Osteocyte (in vitro differentiated cells): ENCODE measurements at regions not wholly inside any gene's neighbourhood (a gene's known extent, or its start where the extent isn't known, plus 50 kb on each side); places are given as distances from the start of the nearest gene placed in this dataset.

Experiments
- DNase-seq: peaks from one replicate; pipeline ENCODE4 v3.0.0; 2021; ENCODE audit warnings: mixed read lengths; ENCODE audit not compliant: unreplicated experiment; ENCODE audit errors: extremely low spot score
- H3K27ac Mint-ChIP-seq: one replicate; pipeline ENCODE4 v1.8.0; 2021; ENCODE audit warnings: mild to moderate bottlenecking, mixed read lengths; ENCODE audit not compliant: unreplicated experiment
- H3K27me3 Mint-ChIP-seq: one replicate; pipeline ENCODE4 v1.8.0; 2021; ENCODE audit warnings: mixed read lengths; ENCODE audit not compliant: unreplicated experiment
- H3K36me3 Mint-ChIP-seq: one replicate; pipeline ENCODE4 v1.8.0; 2021; ENCODE audit warnings: mixed read lengths; ENCODE audit not compliant: unreplicated experiment
- H3K4me1 Mint-ChIP-seq: one replicate; pipeline ENCODE4 v1.8.0; 2021; ENCODE audit warnings: mixed read lengths; ENCODE audit not compliant: unreplicated experiment
- H3K4me3 Mint-ChIP-seq: one replicate; pipeline ENCODE4 v1.8.0; 2021; ENCODE audit warnings: mild to moderate bottlenecking, moderate library complexity, mixed read lengths; ENCODE audit not compliant: unreplicated experiment
- H3K9me3 Mint-ChIP-seq: one replicate; pipeline ENCODE4 v1.8.0; 2021; ENCODE audit warnings: mixed read lengths; ENCODE audit not compliant: unreplicated experiment
- TF ChIP-seq, protein P1 (sequence below): fragments of 200-600 bp; sonication (generic); IDR thresholded peaks from 2 replicates; pipeline ENCODE4 v1.5.0; 2021; ENCODE audit warnings: antibody characterized with exemption, mild to moderate bottlenecking, moderate library complexity

DNA sequence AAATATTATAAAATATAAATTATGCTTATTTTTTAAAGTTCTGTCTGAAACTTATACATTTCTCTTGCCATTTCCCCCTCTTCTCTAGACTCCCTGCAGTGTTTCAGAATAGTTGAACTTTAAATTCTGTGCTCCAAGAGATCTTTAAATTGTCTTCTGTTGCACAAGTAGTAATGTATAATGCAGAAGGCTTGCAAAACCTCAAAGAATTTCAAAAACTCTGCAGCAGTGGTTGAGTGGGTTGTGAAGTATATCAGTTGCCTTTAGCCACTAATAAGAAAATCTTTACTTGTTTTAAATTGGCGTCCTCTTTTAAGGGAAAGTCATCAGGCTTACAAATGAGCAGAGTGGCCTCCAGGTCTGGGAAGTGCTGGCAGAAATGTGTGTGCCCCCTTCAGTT, 1153.3 kb upstream of the PABPC4L start:
- Mint-ChIP-seq H3K4me1 (peaks cover 15% of the 10 kb centered on the region), H3K27me3 (no peaks in the 10 kb centered on the region), H3K36me3 (no peaks in the 10 kb centered on the region), H3K27ac (no peak overlapping the region), H3K9me3 (peaks cover 6% of the 10 kb centered on the region), H3K4me3 (no peak overlapping the region)
- no peak for DNase-seq
- TF ChIP-seq, protein P1, sequence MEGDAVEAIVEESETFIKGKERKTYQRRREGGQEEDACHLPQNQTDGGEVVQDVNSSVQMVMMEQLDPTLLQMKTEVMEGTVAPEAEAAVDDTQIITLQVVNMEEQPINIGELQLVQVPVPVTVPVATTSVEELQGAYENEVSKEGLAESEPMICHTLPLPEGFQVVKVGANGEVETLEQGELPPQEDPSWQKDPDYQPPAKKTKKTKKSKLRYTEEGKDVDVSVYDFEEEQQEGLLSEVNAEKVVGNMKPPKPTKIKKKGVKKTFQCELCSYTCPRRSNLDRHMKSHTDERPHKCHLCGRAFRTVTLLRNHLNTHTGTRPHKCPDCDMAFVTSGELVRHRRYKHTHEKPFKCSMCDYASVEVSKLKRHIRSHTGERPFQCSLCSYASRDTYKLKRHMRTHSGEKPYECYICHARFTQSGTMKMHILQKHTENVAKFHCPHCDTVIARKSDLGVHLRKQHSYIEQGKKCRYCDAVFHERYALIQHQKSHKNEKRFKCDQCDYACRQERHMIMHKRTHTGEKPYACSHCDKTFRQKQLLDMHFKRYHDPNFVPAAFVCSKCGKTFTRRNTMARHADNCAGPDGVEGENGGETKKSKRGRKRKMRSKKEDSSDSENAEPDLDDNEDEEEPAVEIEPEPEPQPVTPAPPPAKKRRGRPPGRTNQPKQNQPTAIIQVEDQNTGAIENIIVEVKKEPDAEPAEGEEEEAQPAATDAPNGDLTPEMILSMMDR: no peak

DNA sequence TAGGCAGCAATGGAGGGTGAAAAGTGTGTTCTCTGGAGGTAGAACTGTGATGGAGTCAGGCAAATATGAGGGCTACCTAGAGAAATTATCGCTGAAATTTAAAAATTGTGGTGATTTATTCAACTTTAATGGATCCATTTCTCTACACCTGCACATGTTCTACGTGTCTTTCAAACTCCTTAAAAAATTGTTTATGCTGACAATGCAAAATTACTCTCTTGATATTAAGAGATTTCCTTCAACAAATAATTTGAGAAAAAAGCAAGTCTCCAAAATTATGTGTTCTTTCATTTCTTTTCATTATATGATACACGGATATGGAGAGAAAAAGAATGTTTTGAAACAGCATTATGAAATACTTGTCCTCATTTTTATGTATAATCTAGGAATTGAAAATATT, 1151.4 kb upstream of the PABPC4L start:
- H3K36me3 Mint-ChIP-seq: no peaks in the 10 kb centered on the region
- no peak for DNase-seq
- H3K4me1 Mint-ChIP-seq: peaks cover 5% of the 10 kb centered on the region
- no peak overlapping the region for H3K4me3 Mint-ChIP-seq
- no peaks in the 10 kb centered on the region for H3K27me3 Mint-ChIP-seq
- H3K9me3 Mint-ChIP-seq: peaks cover 10% of the 10 kb centered on the region
- TF ChIP-seq, protein P1: no peak
- no peak overlapping the region for H3K27ac Mint-ChIP-seq

GRCh38 chr4:135344492-135344891, 1142.9 kb upstream of the PABPC4L start:
- H3K4me1 Mint-ChIP-seq: no peaks in the 10 kb centered on the region
- no peak overlapping the region for H3K4me3 Mint-ChIP-seq
- no peaks in the 10 kb centered on the region for H3K27me3 Mint-ChIP-seq
- no peak for DNase-seq
- no peak overlapping the region for H3K27ac Mint-ChIP-seq
- TF ChIP-seq, protein P1: no peak
- peaks cover 9% of the 10 kb centered on the region for H3K9me3 Mint-ChIP-seq
- H3K36me3 Mint-ChIP-seq: no peaks in the 10 kb centered on the region

GRCh38 chr4:135338181-135338580, 1136.6 kb upstream of the PABPC4L start:
- DNase-seq: no peak
- H3K9me3 Mint-ChIP-seq: no peaks in the 10 kb centered on the region
- no peaks in the 10 kb centered on the region for H3K4me1 Mint-ChIP-seq
- TF ChIP-seq, protein P1: no peak
- no peaks in the 10 kb centered on the region for H3K27me3 Mint-ChIP-seq
- H3K27ac Mint-ChIP-seq: no peak overlapping the region
- H3K36me3 Mint-ChIP-seq: no peaks in the 10 kb centered on the region
- no peak overlapping the region for H3K4me3 Mint-ChIP-seq

GRCh38 chr4:135325264-135325663, 1123.7 kb upstream of the PABPC4L start:
- Mint-ChIP-seq H3K36me3 (no peaks in the 10 kb centered on the region), H3K27me3 (no peaks in the 10 kb centered on the region), H3K4me1 (peaks cover 1% of the 10 kb centered on the region), H3K4me3 (no peak overlapping the region), H3K9me3 (peaks cover 9% of the 10 kb centered on the region), H3K27ac (no peak overlapping the region)
- DNase-seq: no peak
- TF ChIP-seq, protein P1: no peak
